ENCODE measurements at regions not wholly inside any gene's neighbourhood (a gene's known extent, or its start where the extent isn't known, plus 50 kb on each side); places are given as distances from the start of the nearest gene placed in this dataset.
A peak's percentile ranks its signal among the peaks of the same experiment; 100 is the strongest.

DNA sequence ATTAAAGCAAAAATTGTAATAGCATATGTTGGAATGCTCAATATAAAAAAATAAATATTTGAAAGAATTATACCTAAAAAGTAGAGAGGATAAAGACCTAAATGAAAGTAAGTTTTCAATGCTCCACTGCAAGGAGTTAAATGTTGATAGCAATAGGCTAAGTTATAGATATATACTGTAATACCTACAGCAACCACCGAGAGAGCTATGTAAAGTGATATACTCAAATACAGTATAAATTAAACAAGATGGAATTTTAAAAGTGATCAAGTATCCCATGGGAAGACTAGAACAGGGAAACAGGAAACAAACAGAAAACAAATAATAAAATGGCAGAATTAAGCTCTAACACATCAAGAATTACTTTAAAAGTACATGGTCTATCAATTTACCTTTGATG, 73.9 kb downstream of the CASP3 start:
- Mint-ChIP-seq H3K4me3 (no peak overlapping the region), H3K27me3 (no peaks in the 10 kb centered on the region), H3K36me3 (ENCODE audit: low read depth) (no peaks in the 10 kb centered on the region), H3K27ac (peak overlapping the region; percentile 69), H3K4me1 (peaks cover 5% of the 10 kb centered on the region)
- H3K9me3 ChIP-seq (ENCODE audit: control insufficient read depth, low read length, poor library complexity, severe bottlenecking) = no peaks in the 10 kb centered on the region
- ATAC-seq = peak; percentile 50
- DNase-seq = no peak

DNA sequence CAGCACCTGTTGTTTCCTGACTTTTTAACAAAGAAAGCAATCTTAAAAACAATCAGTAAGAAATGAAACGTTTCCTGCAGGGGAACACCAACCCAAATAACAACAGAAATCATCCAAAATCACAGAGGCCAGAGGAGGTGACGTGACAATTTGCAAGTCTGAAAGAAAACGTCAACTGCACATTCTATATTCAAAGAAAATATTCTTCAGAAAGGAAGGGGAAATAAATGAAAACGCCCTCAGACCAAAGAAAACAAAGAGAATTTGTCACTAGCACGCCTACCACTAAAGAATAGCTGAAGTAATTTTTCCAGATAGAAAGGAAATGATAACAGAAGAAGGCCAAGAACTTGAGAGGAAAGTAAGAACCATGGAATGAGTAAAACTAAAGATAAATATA, 74.4 kb downstream of the CASP3 start:
- H3K36me3 Mint-ChIP-seq (ENCODE audit: low read depth) = no peaks in the 10 kb centered on the region
- ATAC-seq (no peak), DNase-seq (no peak)
- no peak overlapping the region for H3K4me3 Mint-ChIP-seq
- H3K27me3 Mint-ChIP-seq = no peaks in the 10 kb centered on the region
- peak overlapping the region; percentile 69 for H3K27ac Mint-ChIP-seq
- peaks cover 5% of the 10 kb centered on the region for H3K4me1 Mint-ChIP-seq
- no peaks in the 10 kb centered on the region for H3K9me3 ChIP-seq (ENCODE audit: control insufficient read depth, low read length, poor library complexity, severe bottlenecking)

DNA sequence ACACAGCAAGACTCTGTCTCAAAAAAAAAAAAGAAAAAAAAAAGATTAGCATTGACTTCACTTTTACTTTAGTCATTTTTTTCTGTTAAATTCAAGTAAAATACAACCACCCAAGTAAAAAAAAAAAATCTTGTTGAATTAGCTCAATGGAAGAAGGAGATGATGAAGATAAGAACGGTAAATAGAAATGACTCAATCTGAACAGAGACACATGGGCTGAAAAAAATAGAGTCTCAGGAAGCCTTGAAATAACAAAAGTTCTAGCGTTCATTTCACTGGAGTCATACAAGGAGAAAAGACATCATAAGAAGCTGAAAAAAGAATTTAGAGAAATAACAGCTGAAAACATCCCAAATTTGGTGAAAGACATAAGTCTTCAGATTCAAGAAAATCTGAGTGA, 75.5 kb downstream of the CASP3 start:
- Mint-ChIP-seq H3K36me3 (ENCODE audit: low read depth) (no peaks in the 10 kb centered on the region), H3K27ac (no peak overlapping the region), H3K4me1 (peaks cover 5% of the 10 kb centered on the region), H3K27me3 (no peaks in the 10 kb centered on the region), H3K4me3 (no peak overlapping the region)
- no peak for DNase-seq
- no peak for ATAC-seq
- H3K9me3 ChIP-seq (ENCODE audit: control insufficient read depth, low read length, poor library complexity, severe bottlenecking) = no peaks in the 10 kb centered on the region

DNA sequence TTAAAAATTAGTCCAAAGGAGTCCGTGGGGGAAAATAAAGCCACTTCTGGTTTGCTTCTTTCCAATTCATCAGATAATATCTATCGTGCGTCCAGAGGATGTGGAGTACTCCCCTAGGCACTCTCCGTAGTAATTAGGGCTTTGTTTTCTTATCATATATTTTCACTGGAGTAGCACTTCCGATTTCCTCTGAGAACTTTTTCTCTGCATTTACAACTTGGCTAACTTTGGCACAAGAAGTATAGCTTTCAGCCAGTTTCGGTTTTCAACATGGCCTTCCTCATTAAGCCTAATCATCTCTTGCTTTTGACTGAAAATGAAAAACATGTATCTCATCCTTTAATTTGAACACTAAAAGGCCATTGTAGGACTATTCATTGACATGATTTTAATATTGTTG, 80.5 kb downstream of the CASP3 start:
- ATAC-seq (no peak), DNase-seq (no peak)
- no peak overlapping the region for H3K27ac Mint-ChIP-seq
- H3K4me1 Mint-ChIP-seq = no peaks in the 10 kb centered on the region
- no peak overlapping the region for H3K4me3 Mint-ChIP-seq
- H3K9me3 ChIP-seq (ENCODE audit: control insufficient read depth, low read length, poor library complexity, severe bottlenecking) = no peaks in the 10 kb centered on the region
- H3K36me3 Mint-ChIP-seq (ENCODE audit: low read depth) = no peaks in the 10 kb centered on the region
- H3K27me3 Mint-ChIP-seq = no peaks in the 10 kb centered on the region

DNA sequence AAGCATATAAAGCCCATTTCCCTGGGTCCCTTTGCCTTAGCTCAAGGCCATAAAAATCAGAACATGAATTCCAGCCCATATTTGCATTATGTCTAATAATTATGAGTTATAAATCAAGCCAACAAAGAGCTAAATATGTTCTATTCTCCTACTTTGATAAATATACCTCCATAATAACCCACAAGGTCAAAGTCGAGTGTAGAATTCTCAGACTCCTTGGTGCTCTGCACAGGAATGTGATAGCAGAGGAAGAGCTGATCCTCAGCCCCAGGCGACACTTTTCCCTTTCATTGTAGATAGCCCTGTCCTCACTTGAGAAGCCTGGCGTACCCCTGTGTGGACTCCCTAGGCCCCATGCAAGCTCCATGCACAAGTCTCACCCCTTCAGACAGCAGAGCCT, 85.6 kb downstream of the CASP3 start:
- no peak overlapping the region for H3K4me3 Mint-ChIP-seq
- no peaks in the 10 kb centered on the region for H3K4me1 Mint-ChIP-seq
- H3K9me3 ChIP-seq (ENCODE audit: control insufficient read depth, low read length, poor library complexity, severe bottlenecking) = no peaks in the 10 kb centered on the region
- ATAC-seq (no peak), DNase-seq (no peak)
- no peaks in the 10 kb centered on the region for H3K27me3 Mint-ChIP-seq
- no peaks in the 10 kb centered on the region for H3K36me3 Mint-ChIP-seq (ENCODE audit: low read depth)
- no peak overlapping the region for H3K27ac Mint-ChIP-seq

DNA sequence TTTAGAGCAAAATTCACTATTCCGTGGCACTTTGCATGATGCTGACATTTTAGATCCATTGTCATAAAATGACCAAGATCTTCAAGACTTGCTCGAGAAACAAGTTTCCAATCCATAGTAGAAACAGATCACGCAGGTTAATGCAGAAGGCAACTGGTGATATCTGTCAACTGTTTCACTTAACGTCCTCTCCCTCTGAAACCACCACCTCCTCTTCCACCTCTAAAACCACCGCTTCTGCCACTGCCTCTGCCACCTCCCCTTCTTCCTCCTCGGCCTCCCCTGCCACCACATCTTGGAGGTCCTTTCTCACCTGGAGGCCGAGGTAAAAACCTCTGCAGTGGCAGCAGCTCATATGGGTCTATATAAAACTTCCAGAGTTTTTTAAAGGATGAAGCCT, 84.6 kb upstream of the IRF2 start:
- Mint-ChIP-seq H3K4me3 (no peak overlapping the region), H3K36me3 (ENCODE audit: low read depth) (no peaks in the 10 kb centered on the region), H3K4me1 (peaks cover 2% of the 10 kb centered on the region), H3K27ac (no peak overlapping the region), H3K27me3 (no peaks in the 10 kb centered on the region)
- ATAC-seq (no peak), DNase-seq (no peak)
- H3K9me3 ChIP-seq (ENCODE audit: control insufficient read depth, low read length, poor library complexity, severe bottlenecking) = no peaks in the 10 kb centered on the region

DNA sequence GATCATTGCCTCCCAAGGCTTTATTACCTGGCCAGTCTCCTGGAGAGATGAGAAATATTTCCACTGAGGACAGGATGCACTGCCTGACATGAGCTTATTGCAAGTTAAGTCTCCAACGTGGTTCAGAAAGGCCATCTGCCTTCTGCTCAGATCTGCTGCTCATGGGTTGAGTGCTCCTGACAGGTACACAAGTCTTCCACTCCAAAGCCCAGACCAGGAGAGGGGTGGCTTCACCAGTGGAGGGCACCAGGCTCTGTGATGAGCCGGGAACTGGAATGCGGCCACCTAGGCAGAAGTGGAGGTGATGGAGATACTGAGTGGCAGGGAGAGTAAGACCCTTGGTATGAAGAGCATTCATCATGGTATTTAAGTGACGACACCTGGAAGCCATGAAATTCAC, 79.5 kb upstream of the IRF2 start:
- H3K27ac Mint-ChIP-seq = peak overlapping the region; percentile 47
- DNase-seq (no peak), ATAC-seq (no peak)
- H3K9me3 ChIP-seq (ENCODE audit: control insufficient read depth, low read length, poor library complexity, severe bottlenecking) = no peaks in the 10 kb centered on the region
- peaks cover 7% of the 10 kb centered on the region for H3K27me3 Mint-ChIP-seq
- H3K4me3 Mint-ChIP-seq = no peak overlapping the region
- peaks cover 2% of the 10 kb centered on the region for H3K4me1 Mint-ChIP-seq
- no peaks in the 10 kb centered on the region for H3K36me3 Mint-ChIP-seq (ENCODE audit: low read depth)

DNA sequence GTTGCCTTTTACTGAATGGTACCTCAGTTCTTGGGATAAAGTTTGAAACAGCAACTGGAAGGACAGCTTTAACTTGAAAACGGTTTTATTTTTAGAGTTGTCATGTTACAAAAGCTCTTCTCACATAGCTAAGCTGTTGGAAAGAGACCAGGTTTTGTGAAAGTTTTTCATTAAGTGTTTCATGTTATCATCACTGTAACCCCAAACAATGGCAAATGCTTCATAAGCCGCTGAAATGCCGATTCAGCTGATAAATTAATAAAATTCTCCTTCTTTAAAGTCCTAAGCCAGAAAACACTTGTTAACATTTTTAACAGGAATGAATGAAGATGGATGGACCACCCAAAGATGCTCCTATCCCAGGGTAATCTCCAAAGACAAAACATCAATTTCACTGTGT, 76.1 kb upstream of the IRF2 start:
- no peak for ATAC-seq
- H3K27ac Mint-ChIP-seq = no peak overlapping the region
- DNase-seq = no peak
- peaks cover 8% of the 10 kb centered on the region for H3K27me3 Mint-ChIP-seq
- no peak overlapping the region for H3K4me3 Mint-ChIP-seq
- no peaks in the 10 kb centered on the region for H3K9me3 ChIP-seq (ENCODE audit: control insufficient read depth, low read length, poor library complexity, severe bottlenecking)
- H3K4me1 Mint-ChIP-seq = no peaks in the 10 kb centered on the region
- no peaks in the 10 kb centered on the region for H3K36me3 Mint-ChIP-seq (ENCODE audit: low read depth)

DNA sequence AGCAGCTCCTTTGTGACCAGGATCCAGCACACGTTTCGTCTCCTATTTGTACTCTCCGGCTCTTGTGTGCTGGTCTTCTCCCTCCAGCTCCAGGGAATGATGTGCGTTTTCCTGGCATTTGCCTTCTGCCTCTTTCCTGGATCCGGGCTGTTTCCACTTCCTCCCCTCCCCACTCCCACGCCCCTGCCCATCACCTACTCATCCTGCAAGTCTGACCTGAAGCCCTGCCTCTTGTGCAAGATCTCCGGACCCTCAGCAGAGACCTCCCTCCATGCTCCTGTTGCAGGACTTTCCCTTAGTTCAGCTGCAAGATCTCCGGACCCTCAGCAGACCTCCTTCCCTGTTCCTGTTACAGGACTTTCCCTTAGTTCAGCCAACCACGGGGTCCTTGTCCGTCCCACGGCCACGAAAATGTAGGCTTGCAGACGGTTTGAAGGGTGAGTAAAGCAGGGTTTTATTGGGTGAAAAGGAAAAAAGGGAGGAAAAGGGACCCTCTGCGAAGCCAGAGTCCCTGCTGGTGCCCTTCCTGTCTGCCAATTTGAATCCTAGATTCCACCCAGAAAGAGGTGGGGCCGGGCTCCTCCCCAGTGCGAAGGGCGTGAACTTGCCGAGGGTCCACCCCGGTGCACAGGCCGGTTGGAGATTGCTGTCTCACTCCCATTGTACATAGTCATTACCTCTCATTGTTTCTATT, 74.4 kb upstream of the IRF2 start:
- no peak for DNase-seq
- no peak for ATAC-seq
- H3K4me3 Mint-ChIP-seq = peak overlapping the region; percentile 25
- H3K9me3 ChIP-seq (ENCODE audit: control insufficient read depth, low read length, poor library complexity, severe bottlenecking) = no peaks in the 10 kb centered on the region
- no peaks in the 10 kb centered on the region for H3K36me3 Mint-ChIP-seq (ENCODE audit: low read depth)
- H3K4me1 Mint-ChIP-seq = no peaks in the 10 kb centered on the region
- H3K27me3 Mint-ChIP-seq = peaks cover 8% of the 10 kb centered on the region
- no peak overlapping the region for H3K27ac Mint-ChIP-seq

DNA sequence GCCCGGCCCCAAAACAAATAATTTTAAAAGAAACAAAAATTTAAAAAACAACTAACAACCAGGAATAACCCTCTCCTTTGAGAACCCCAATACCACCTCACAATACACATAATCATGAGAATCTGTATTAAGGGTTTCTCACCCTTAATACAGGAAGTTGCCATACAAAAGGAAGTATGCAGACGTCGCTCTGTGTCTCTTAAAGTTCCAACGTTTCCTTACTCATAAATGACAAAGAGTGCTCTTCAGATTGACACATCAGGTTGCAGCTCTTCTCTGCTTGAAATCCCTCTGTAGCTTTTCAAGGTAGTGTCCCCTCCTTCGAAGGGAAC, 73.9 kb upstream of the IRF2 start:
- Mint-ChIP-seq H3K4me1 (no peaks in the 10 kb centered on the region), H3K27me3 (peaks cover 8% of the 10 kb centered on the region), H3K36me3 (ENCODE audit: low read depth) (no peaks in the 10 kb centered on the region), H3K27ac (no peak overlapping the region), H3K4me3 (peak overlapping the region; percentile 12)
- ATAC-seq = no peak
- DNase-seq = no peak
- H3K9me3 ChIP-seq (ENCODE audit: control insufficient read depth, low read length, poor library complexity, severe bottlenecking) = no peaks in the 10 kb centered on the region

DNA sequence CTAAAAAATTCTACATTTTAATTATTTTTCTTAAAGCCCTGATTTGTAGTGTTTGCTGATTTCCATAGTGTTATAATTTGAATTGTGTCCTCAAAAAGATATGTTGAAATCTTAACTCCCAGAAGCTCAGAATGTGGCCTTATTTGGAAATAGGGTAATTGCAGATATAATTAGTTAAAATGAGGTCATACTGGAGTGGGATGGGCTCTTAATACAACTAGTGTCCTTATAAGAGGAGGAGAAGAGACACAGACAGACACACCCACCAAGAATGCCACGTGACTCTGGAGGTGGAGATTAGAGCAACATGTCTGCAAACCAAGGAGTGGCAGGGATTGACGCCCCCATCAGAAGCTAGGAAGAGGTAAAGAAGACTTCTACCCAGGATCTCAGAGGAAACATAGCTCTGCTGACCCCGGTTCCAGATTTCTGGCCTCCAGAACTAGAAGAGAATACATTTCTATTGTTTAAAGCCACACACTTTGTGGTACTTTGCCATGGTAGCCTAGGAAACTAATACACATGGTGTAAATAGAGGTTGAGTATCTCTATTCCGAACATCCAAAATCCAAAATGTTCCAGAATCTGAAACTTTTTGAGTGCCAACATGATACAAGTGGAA, 70.5 kb upstream of the IRF2 start:
- H3K4me1 Mint-ChIP-seq = peaks cover under 1% of the 10 kb centered on the region
- H3K9me3 ChIP-seq (ENCODE audit: control insufficient read depth, low read length, poor library complexity, severe bottlenecking) = no peaks in the 10 kb centered on the region
- H3K27me3 Mint-ChIP-seq = peaks cover 8% of the 10 kb centered on the region
- H3K27ac Mint-ChIP-seq = no peak overlapping the region
- H3K36me3 Mint-ChIP-seq (ENCODE audit: low read depth) = no peaks in the 10 kb centered on the region
- ATAC-seq (no peak), DNase-seq (no peak)
- no peak overlapping the region for H3K4me3 Mint-ChIP-seq

DNA sequence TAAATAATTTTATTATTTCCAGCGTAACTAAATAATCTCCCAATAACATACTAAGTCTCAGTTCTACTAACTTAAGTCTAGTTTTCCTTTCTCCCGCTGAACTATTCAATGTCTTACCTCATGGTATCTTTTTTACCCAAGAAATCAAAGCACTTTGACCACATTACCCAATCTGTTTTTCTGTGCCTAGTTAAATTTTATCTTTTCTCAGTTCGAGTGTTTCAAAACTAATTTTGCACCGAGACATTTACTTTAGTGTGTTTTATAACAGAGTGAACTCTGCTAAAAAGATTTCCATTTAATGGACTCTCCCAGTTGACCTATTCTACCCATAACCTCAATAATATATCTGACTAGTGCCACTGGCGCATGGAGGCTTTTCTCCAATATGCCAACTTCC, 67.6 kb upstream of the IRF2 start:
- H3K36me3 Mint-ChIP-seq (ENCODE audit: low read depth) = no peaks in the 10 kb centered on the region
- H3K4me3 Mint-ChIP-seq = no peak overlapping the region
- DNase-seq (no peak), ATAC-seq (no peak)
- H3K4me1 Mint-ChIP-seq = peaks cover 10% of the 10 kb centered on the region
- no peak overlapping the region for H3K27ac Mint-ChIP-seq
- no peaks in the 10 kb centered on the region for H3K9me3 ChIP-seq (ENCODE audit: control insufficient read depth, low read length, poor library complexity, severe bottlenecking)
- H3K27me3 Mint-ChIP-seq = no peaks in the 10 kb centered on the region

DNA sequence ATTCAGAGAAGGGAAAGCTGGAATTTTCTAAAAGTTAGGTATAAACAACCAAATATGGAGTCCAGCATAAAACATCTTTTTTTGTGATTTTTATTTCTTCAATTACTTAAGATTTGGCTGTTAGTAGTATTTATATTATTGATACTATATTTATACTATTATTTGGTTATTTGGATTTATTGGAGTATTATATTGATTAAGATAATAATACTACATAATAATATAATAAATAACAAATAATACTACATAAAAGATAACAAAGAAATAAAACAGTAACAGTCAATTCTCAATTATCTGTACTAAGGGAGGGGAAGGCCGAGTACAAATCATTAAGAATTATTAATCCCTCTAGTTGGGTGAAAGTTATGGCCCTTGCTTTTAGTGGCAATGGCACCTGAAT, 66.0 kb upstream of the IRF2 start:
- Mint-ChIP-seq H3K4me3 (no peak overlapping the region), H3K27me3 (no peaks in the 10 kb centered on the region), H3K4me1 (peaks cover 26% of the 10 kb centered on the region), H3K36me3 (ENCODE audit: low read depth) (no peaks in the 10 kb centered on the region), H3K27ac (no peak overlapping the region)
- no peak for DNase-seq
- no peak for ATAC-seq
- no peaks in the 10 kb centered on the region for H3K9me3 ChIP-seq (ENCODE audit: control insufficient read depth, low read length, poor library complexity, severe bottlenecking)

DNA sequence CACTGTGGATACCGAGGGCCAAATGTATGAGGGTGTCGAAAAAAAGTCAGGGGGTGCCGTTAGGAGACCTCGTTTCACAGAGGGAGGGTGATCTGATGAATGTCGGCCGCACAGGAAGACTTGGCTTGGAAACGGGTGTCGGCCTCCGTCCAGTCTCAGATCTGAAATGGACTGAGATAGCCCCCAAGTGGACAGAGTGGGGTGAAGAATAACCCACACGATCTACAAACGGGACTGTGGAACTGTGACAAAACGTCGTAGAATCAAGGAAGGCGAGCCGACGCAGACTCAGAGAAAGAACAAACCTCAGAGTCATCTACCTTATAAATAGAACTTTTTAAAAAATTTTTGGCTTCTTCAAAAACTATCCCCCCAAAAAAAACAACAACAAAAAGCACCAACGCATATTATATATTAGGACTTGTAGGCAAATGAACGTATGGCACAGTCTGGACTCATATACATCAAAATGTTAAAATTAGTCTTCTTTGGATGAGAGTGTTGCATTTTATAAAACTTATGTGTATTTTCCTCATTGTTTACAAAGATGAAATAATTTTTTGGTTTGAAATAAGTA, 63.8 kb upstream of the IRF2 start:
- no peaks in the 10 kb centered on the region for H3K9me3 ChIP-seq (ENCODE audit: control insufficient read depth, low read length, poor library complexity, severe bottlenecking)
- peak overlapping the region; percentile 100 for H3K27ac Mint-ChIP-seq

More for the DNA sequence above, 63.8 kb upstream of the IRF2 start:
- peak; percentile 16 to 41 (median 28) for DNase-seq
- peaks cover 44% of the 10 kb centered on the region for H3K4me1 Mint-ChIP-seq
- no peaks in the 10 kb centered on the region for H3K36me3 Mint-ChIP-seq (ENCODE audit: low read depth)
- H3K4me3 Mint-ChIP-seq = peak overlapping the region; percentile 97
- no peaks in the 10 kb centered on the region for H3K27me3 Mint-ChIP-seq
- ATAC-seq = peak; percentile 65

Measured in T-helper 17 cell (primary cell).